ENCODE measurements at regions not wholly inside any gene's neighbourhood (a gene's known extent, or its start where the extent isn't known, plus 50 kb on each side); places are given as distances from the start of the nearest gene placed in this dataset.

- TF ChIP-seq CTCF (IDR thresholded peaks at IDR 0.05) (no peak), POLR2A (IDR thresholded peaks at IDR 0.05) (no peak)
Measured at GRCh38 chr3:80152692-80153091, 384.9 kb upstream of the ROBO1 start.

Data from testis (tissue), 2 donors.